Fibroblast of lung (primary cell): ENCODE measurements at regions not wholly inside any gene's neighbourhood (a gene's known extent, or its start where the extent isn't known, plus 50 kb on each side); places are given as distances from the start of the nearest gene placed in this dataset.

Experiments used
- DNase-seq, 2 donors: peaks; one replicate each; pipeline versions ENCODE4 v3.0.0 to v3.0.0-alpha.2; 2010; ENCODE audit warnings: low read depth in 2 of 2
- H2AFZ ChIP-seq: 2 replicates; pipeline ENCODE4 v1.5.1; 2012; ENCODE audit warnings: low read length, control low read depth, inconsistent platforms
- H3K27ac ChIP-seq: 2 replicates; pipeline ENCODE4 v1.5.1; 2011; ENCODE audit warnings: low read length, control low read depth; ENCODE audit not compliant: insufficient read depth
- H3K27me3 ChIP-seq: 2 replicates; pipeline ENCODE4 v1.5.1; 2011; ENCODE audit warnings: mild to moderate bottlenecking, low read length; ENCODE audit not compliant: control insufficient read depth, insufficient read depth
- H3K36me3 ChIP-seq: 2 replicates; pipeline ENCODE4 v1.5.1; 2011; ENCODE audit warnings: low read length; ENCODE audit not compliant: control insufficient read depth, insufficient read depth
- H3K4me1 ChIP-seq: 2 replicates; pipeline ENCODE4 v1.5.1; 2011; ENCODE audit warnings: low read length; ENCODE audit not compliant: control insufficient read depth, insufficient read depth; ENCODE audit errors: extremely low read depth
- H3K4me2 ChIP-seq: 2 replicates; pipeline ENCODE4 v1.5.1; 2011; ENCODE audit warnings: low read length, control low read depth; ENCODE audit not compliant: insufficient read depth; ENCODE audit errors: extremely low read depth
- H3K4me3 ChIP-seq, 4 experiments: fragments of 200-600 bp in 1 of 4; sonication (generic) in 1 of 4; replicated peaks in 1 of 4; 2 replicates each; pipeline ENCODE4 v1.5.1; 2011 to 2016; ENCODE audit warnings: low read length in 4 of 4, low read depth in 3 of 4, mild to moderate bottlenecking in 3 of 4, control low read depth in 2 of 4, inconsistent platforms in 1 of 4, mixed read lengths in 1 of 4; ENCODE audit not compliant: insufficient read depth in 1 of 4; ENCODE audit errors: control extremely low read depth in 1 of 4
- H3K79me2 ChIP-seq: 2 replicates; pipeline ENCODE4 v1.5.1; 2012; ENCODE audit warnings: mild to moderate bottlenecking, low read length, inconsistent platforms; ENCODE audit not compliant: control insufficient read depth, insufficient read depth
- H3K9ac ChIP-seq: 2 replicates; pipeline ENCODE4 v1.5.1; 2011; ENCODE audit warnings: mild to moderate bottlenecking, low read length, control low read depth; ENCODE audit not compliant: insufficient read depth
- H3K9me3 ChIP-seq: 2 replicates; pipeline ENCODE4 v1.5.1; 2012; ENCODE audit warnings: low read depth, low read length; ENCODE audit not compliant: control insufficient read depth, insufficient read depth
- H4K20me1 ChIP-seq: 2 replicates; pipeline ENCODE4 v1.5.1; 2011; ENCODE audit warnings: low read length; ENCODE audit not compliant: control insufficient read depth, insufficient read depth; ENCODE audit errors: extremely low read depth
- CTCF ChIP-seq, 2 donors: IDR thresholded peaks in 1 of 2; conservative IDR thresholded peaks in 1 of 2; 1 replicate in 1 of 2; 2 replicates in 1 of 2; pipeline ENCODE4 v1.5.1; 2011 to 2012; ENCODE audit warnings: low read length in 2 of 2, control low read depth in 1 of 2, inconsistent platforms in 1 of 2, low read depth in 1 of 2, mild to moderate bottlenecking in 1 of 2
- EZH2 ChIP-seq: IDR thresholded peaks from 2 replicates; pipeline ENCODE4 v1.5.1; 2012; ENCODE audit warnings: low read length, control low read depth, mild to moderate bottlenecking; ENCODE audit errors: missing control alignments

- Histone ChIP-seq H3K4me2 (no peak overlapping the region), H3K79me2 (no peaks in the 10 kb centered on the region), H3K4me3 (no peak overlapping the region), H3K36me3 (no peaks in the 10 kb centered on the region), H3K9me3 (no peaks in the 10 kb centered on the region), H3K9ac (no peak overlapping the region), H3K27ac (no peak overlapping the region), H2AFZ (no peak overlapping the region), H4K20me1 (no peaks in the 10 kb centered on the region), H3K27me3 (no peaks in the 10 kb centered on the region), H3K4me1 (peaks cover 6% of the 10 kb centered on the region)
- TF ChIP-seq CTCF (conservative IDR thresholded peaks at IDR 0.05 in 1 of 2, IDR thresholded peaks at IDR 0.05 in 1 of 2; ENCODE audit: low read depth in 1 of 2, low read length in 2 of 2) (no peak), EZH2 (no peak)
- no peak for DNase-seq
These were observed 128.1 kb downstream of the DACT1 start for GRCh38 chr14:58765843-58766242.

- Histone ChIP-seq H4K20me1 (no peaks in the 10 kb centered on the region), H3K27me3 (no peaks in the 10 kb centered on the region), H2AFZ (no peak overlapping the region), H3K4me3 (no peak overlapping the region), H3K9ac (no peak overlapping the region), H3K27ac (no peak overlapping the region), H3K79me2 (no peaks in the 10 kb centered on the region), H3K36me3 (no peaks in the 10 kb centered on the region), H3K4me1 (peaks cover 6% of the 10 kb centered on the region), H3K4me2 (no peak overlapping the region), H3K9me3 (no peaks in the 10 kb centered on the region)
- DNase-seq: no peak
- TF ChIP-seq EZH2: no peak
- TF ChIP-seq CTCF (conservative IDR thresholded peaks at IDR 0.05 in 1 of 2, IDR thresholded peaks at IDR 0.05 in 1 of 2; ENCODE audit: low read depth in 1 of 2, low read length in 2 of 2): no peak
These were observed 131.4 kb downstream of the DACT1 start for GRCh38 chr14:58769011-58769643.

- no peak for DNase-seq
- Histone ChIP-seq H3K9ac (no peak overlapping the region), H4K20me1 (no peaks in the 10 kb centered on the region), H3K9me3 (no peaks in the 10 kb centered on the region), H2AFZ (no peak overlapping the region), H3K79me2 (no peaks in the 10 kb centered on the region), H3K36me3 (no peaks in the 10 kb centered on the region), H3K4me1 (peaks cover 6% of the 10 kb centered on the region), H3K27me3 (no peaks in the 10 kb centered on the region), H3K4me2 (no peak overlapping the region), H3K4me3 (no peak overlapping the region), H3K27ac (no peak overlapping the region)
- TF ChIP-seq CTCF (conservative IDR thresholded peaks at IDR 0.05 in 1 of 2, IDR thresholded peaks at IDR 0.05 in 1 of 2; ENCODE audit: low read depth in 1 of 2, low read length in 2 of 2) (no peak), EZH2 (no peak)
These were observed 132.0 kb downstream of the DACT1 start for GRCh38 chr14:58769771-58770170.
